Breast epithelium (tissue), 3 donors: ENCODE measurements at regions not wholly inside any gene's neighbourhood (a gene's known extent, or its start where the extent isn't known, plus 50 kb on each side); places are given as distances from the start of the nearest gene placed in this dataset.

Experiments used
- CTCF ChIP-seq, 3 donors: fragments of 450-650 bp; IDR thresholded peaks; one replicate each; pipeline ENCODE4 v1.5.1; 2016 to 2017; ENCODE audit warnings: antibody characterized with exemption in 3 of 3, mild to moderate bottlenecking in 3 of 3, moderate library complexity in 3 of 3
- POLR2A ChIP-seq: fragments of 450-650 bp; IDR thresholded peaks from one replicate; pipeline ENCODE4 v1.6.1; 2016; ENCODE audit warnings: antibody characterized with exemption, mild to moderate bottlenecking, moderate library complexity

- TF ChIP-seq CTCF (IDR thresholded peaks at IDR 0.05) = no peak
- no peak for TF ChIP-seq POLR2A
Observed at GRCh38 chr11:34758262-34758661, 137.4 kb downstream of the EHF start.
